ENCODE measurements at regions not wholly inside any gene's neighbourhood (a gene's known extent, or its start where the extent isn't known, plus 50 kb on each side); places are given as distances from the start of the nearest gene placed in this dataset.

DNA sequence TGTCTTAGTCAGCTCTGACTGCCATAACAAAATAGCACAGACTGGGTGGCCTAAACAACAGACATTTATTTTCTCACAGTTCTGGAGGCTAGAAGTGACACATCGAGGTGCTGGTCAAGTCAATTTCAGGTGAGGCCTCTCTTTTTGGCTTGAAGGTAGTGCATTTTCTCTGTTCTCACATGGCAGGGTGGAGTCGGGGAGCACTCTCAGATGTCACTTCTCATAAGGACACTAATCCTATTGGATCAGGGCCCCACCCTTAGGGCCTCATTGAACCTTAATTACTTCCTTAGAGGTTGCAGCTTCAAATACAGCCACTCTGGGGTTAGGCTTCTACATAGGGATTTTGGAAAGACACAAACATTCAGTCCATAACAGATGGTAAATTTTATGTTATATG, 161.6 kb downstream of the PFKFB3 start (continued):
- TF ChIP-seq EZH2 (IDR thresholded peaks at IDR 0.05), result no peak
- TF ChIP-seq CTCF (IDR thresholded peaks at IDR 0.05 in 2 of 3, conservative IDR thresholded peaks at IDR 0.05 in 1 of 3; ENCODE audit: borderline replicate concordance in 1 of 3, insufficient read depth in 1 of 3, low read depth in 2 of 3, low read length in 2 of 3), result no peak
- TF ChIP-seq CBX3 (IDR thresholded peaks at IDR 0.05; ENCODE audit: low read depth), result no peak
- no peak for TF ChIP-seq SIN3A (IDR thresholded peaks at IDR 0.05; ENCODE audit: low read depth)
- no peak for TF ChIP-seq YY1 (IDR thresholded peaks at IDR 0.05; ENCODE audit: extremely low read depth, insufficient replicate concordance, low read depth, low read length)
- no peak for TF ChIP-seq FOSL1 (IDR thresholded peaks at IDR 0.05; ENCODE audit: low read depth)
- no peak for TF ChIP-seq CEBPB (IDR thresholded peaks at IDR 0.05; ENCODE audit: low read depth)
- no peak for TF ChIP-seq ZFX (IDR thresholded peaks at IDR 0.05)
- TF ChIP-seq, protein P1, sequence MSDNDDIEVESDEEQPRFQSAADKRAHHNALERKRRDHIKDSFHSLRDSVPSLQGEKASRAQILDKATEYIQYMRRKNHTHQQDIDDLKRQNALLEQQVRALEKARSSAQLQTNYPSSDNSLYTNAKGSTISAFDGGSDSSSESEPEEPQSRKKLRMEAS (IDR thresholded peaks at IDR 0.05), result no peak
- TF ChIP-seq RAD21 (IDR thresholded peaks at IDR 0.05; ENCODE audit: low read depth), result no peak
- TF ChIP-seq POLR2A (IDR thresholded peaks at IDR 0.05; ENCODE audit: borderline replicate concordance, extremely low read depth, insufficient read depth, insufficient read length), result no peak
- no peak for TF ChIP-seq POLR2AphosphoS5 (IDR thresholded peaks at IDR 0.05; ENCODE audit: low read depth, low read length)
- TF ChIP-seq ELF1 (IDR thresholded peaks at IDR 0.05; ENCODE audit: borderline replicate concordance, low read depth), result no peak
- TF ChIP-seq JUND (IDR thresholded peaks at IDR 0.05), result no peak
- TF ChIP-seq ZNF274 (IDR thresholded peaks at IDR 0.05; ENCODE audit: low read depth, low read length), result no peak

GRCh38 chr10:6364893-6365292, 162.2 kb downstream of the PFKFB3 start:
- Histone ChIP-seq H3K27ac (ENCODE audit: low read depth, low read length) (no peak overlapping the region), H3K4me2 (ENCODE audit: low read length) (no peak overlapping the region), H3K9me3 (ENCODE audit: control insufficient read depth in 1 of 2, insufficient read depth in 1 of 2, low read depth in 1 of 2, low read length in 2 of 2) (0 out of 4 replicates have a peak, but pooled peaks cover 0 to 4% of the 10 kb centered on the region in 2 experiments), H3K27me3 (ENCODE audit: insufficient read depth, low read length) (no peaks in the 10 kb centered on the region), H3K9me2 (ENCODE audit: insufficient read depth) (no peaks in the 10 kb centered on the region), H3K79me2 (ENCODE audit: insufficient read depth, low read length) (no peaks in the 10 kb centered on the region), H3K9ac (ENCODE audit: low read length) (no peak overlapping the region), H3K4me3 (replicated peaks in 1 of 2; ENCODE audit: low read depth in 1 of 2, low read length in 2 of 2) (no peak overlapping the region), H3K4me1 (ENCODE audit: control insufficient read depth in 1 of 2, insufficient read depth in 2 of 2, low read length in 2 of 2) (no peaks in the 10 kb centered on the region), H2AFZ (ENCODE audit: low read depth, low read length, poor library complexity, severe bottlenecking) (no peak overlapping the region), H3K36me3 (ENCODE audit: control insufficient read depth in 1 of 2, insufficient read depth in 2 of 2, low read length in 2 of 2) (no peaks in the 10 kb centered on the region), H4K20me1 (ENCODE audit: insufficient read depth) (no peaks in the 10 kb centered on the region)
- ChIA-PET CTCF (no interaction called here), POLR2A (no interaction called here), RAD21 (ENCODE audit: low non-redundant PET in 1 of 2, low total read pairs in 2 of 2, uncharacterized antibody in 2 of 2, unreplicated experiment in 2 of 2) (no interaction called here)
- TF ChIP-seq SRF (IDR thresholded peaks at IDR 0.05; ENCODE audit: low read depth) (no peak), SP1 (IDR thresholded peaks at IDR 0.05; ENCODE audit: low read depth) (no peak), CBX3 (IDR thresholded peaks at IDR 0.05; ENCODE audit: low read depth) (no peak), SIN3A (IDR thresholded peaks at IDR 0.05; ENCODE audit: low read depth) (no peak), REST (IDR thresholded peaks at IDR 0.05; ENCODE audit: low read depth) (no peak), EZH2 (IDR thresholded peaks at IDR 0.05) (no peak), CTCF (IDR thresholded peaks at IDR 0.05 in 2 of 3, conservative IDR thresholded peaks at IDR 0.05 in 1 of 3; ENCODE audit: borderline replicate concordance in 1 of 3, insufficient read depth in 1 of 3, low read depth in 2 of 3, low read length in 2 of 3) (no peak), POLR2A (IDR thresholded peaks at IDR 0.05; ENCODE audit: borderline replicate concordance, extremely low read depth, insufficient read depth, insufficient read length) (no peak), RAD21 (IDR thresholded peaks at IDR 0.05; ENCODE audit: low read depth) (no peak)
- no TSS peak for BruUV-seq (replicated peaks)
- intact Hi-C loops (cut with micrococcal nuclease), result no loop called here
- ATAC-seq (no peak), DNase-seq (ENCODE audit: low read depth, low spot score) (no peak)

Measured in HCT116 (cell line).